ENCODE measurements at regions not wholly inside any gene's neighbourhood (a gene's known extent, or its start where the extent isn't known, plus 50 kb on each side); places are given as distances from the start of the nearest gene placed in this dataset.

DNA sequence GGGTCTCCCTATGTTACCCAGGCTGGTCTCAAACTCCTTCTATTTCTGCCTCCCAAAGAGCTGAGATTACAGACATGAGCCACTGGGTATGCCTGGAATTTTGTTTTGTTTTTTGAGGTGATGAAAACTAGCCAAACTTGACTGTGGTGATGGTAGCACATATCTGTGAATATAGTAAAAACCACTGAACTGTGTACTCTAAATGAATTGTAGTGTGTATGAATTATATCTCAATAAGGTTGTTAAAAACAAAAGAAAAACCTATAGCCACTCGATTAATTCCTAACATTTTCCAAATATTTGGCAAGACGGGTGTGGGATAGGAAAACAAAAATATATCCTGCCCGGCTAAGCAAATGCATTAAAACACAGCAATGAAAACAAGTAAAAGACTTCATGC lies 1302.3 kb upstream of the CHAC2 start:
- Mint-ChIP-seq H3K4me3 (ENCODE audit: unreplicated experiment) (no peak overlapping the region), H3K9me3 (ENCODE audit: unreplicated experiment) (no peaks in the 10 kb centered on the region), H3K27me3 (ENCODE audit: insufficient read depth, unreplicated experiment) (no peaks in the 10 kb centered on the region), H3K36me3 (ENCODE audit: insufficient read depth, unreplicated experiment) (no peaks in the 10 kb centered on the region), H3K4me1 (ENCODE audit: insufficient read depth, unreplicated experiment) (no peaks in the 10 kb centered on the region), H3K27ac (ENCODE audit: low read depth, unreplicated experiment) (no peak overlapping the region)
- BruUV-seq (replicated peaks), result no TSS peak
- TF ChIP-seq, protein P1, sequence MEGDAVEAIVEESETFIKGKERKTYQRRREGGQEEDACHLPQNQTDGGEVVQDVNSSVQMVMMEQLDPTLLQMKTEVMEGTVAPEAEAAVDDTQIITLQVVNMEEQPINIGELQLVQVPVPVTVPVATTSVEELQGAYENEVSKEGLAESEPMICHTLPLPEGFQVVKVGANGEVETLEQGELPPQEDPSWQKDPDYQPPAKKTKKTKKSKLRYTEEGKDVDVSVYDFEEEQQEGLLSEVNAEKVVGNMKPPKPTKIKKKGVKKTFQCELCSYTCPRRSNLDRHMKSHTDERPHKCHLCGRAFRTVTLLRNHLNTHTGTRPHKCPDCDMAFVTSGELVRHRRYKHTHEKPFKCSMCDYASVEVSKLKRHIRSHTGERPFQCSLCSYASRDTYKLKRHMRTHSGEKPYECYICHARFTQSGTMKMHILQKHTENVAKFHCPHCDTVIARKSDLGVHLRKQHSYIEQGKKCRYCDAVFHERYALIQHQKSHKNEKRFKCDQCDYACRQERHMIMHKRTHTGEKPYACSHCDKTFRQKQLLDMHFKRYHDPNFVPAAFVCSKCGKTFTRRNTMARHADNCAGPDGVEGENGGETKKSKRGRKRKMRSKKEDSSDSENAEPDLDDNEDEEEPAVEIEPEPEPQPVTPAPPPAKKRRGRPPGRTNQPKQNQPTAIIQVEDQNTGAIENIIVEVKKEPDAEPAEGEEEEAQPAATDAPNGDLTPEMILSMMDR (IDR thresholded peaks at IDR 0.05; ENCODE audit: unreplicated experiment), result no peak
- POLR2A ChIA-PET, result no interaction called here
- CTCF ChIA-PET, result no interaction called here
- DNase-seq (ENCODE audit: unreplicated experiment), result no peak
- intact Hi-C loops (cut with micrococcal nuclease), result no loop called here

DNA sequence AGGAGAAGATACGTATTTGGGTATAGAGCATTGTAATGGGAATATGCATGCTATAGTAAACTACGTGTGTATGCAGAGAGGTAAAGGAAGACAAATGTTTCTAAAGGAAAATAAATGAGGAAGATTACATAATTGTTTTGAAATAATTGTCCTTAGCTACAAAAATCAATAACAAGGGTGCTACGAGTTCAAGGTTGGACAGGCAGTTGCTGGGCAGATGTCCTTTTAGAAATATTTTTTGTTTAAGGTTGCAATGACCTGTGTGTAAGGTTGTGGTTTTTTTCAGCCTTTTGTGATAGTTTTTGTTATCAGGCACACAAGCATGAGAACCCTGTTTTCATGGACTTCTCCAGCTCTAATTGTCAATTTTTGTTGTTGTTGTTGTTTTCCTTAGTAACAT lies 1304.1 kb upstream of the CHAC2 start:
- intact Hi-C loops (cut with micrococcal nuclease), result no loop called here
- no peaks in the 10 kb centered on the region for H3K9me3 Mint-ChIP-seq (ENCODE audit: unreplicated experiment)
- no peak overlapping the region for H3K4me3 Mint-ChIP-seq (ENCODE audit: unreplicated experiment)
- ChIA-PET CTCF (no interaction called here), POLR2A (no interaction called here)
- no peaks in the 10 kb centered on the region for H3K4me1 Mint-ChIP-seq (ENCODE audit: insufficient read depth, unreplicated experiment)
- TF ChIP-seq, protein P1 (IDR thresholded peaks at IDR 0.05; ENCODE audit: unreplicated experiment), result no peak
- DNase-seq (ENCODE audit: unreplicated experiment), result no peak
- H3K27ac Mint-ChIP-seq (ENCODE audit: low read depth, unreplicated experiment), result no peak overlapping the region
- no peaks in the 10 kb centered on the region for H3K36me3 Mint-ChIP-seq (ENCODE audit: insufficient read depth, unreplicated experiment)
- H3K27me3 Mint-ChIP-seq (ENCODE audit: insufficient read depth, unreplicated experiment), result no peaks in the 10 kb centered on the region
- BruUV-seq (replicated peaks), result no TSS peak

DNA sequence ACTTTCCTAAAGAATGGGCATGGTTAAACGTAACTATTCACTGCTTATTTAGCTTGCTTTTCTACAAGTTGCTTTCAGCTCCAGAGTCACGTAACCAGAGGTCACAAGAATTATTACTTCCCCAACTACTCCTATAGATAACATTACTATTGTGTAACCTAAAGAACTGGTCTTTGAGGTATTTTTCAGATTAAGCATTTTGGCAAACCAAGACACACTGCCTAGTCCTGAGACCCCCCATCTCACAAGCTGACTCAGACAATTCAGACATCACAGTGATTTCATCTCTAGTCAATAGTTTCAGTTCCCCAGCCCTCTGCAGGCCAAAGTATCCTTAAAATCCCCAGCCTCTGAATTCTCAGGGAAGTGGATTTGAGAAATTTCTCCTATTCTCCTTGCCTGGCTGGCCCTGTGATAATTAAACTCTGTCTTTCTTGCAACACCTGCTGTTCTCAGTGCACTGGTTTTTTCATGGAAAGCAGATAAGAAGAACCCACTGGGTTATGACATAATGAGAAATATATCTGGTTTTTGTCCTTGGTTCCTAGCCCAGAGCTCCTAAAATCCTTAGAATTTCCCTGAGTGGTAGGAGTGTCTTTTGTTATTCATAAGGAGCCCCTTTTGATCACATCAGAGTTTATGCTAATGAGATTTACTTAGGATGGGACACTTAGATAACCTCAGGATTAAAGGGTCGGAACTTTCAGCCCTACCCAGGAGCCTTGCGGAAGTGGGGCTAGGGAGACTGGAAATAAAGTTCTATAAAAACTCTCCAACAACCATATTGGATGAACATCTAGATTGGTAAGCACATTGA lies 1310.8 kb upstream of the CHAC2 start:
- DNase-seq (ENCODE audit: unreplicated experiment), result no peak
- Mint-ChIP-seq H3K4me3 (ENCODE audit: unreplicated experiment) (no peak overlapping the region), H3K27ac (ENCODE audit: low read depth, unreplicated experiment) (no peak overlapping the region), H3K27me3 (ENCODE audit: insufficient read depth, unreplicated experiment) (no peaks in the 10 kb centered on the region), H3K4me1 (ENCODE audit: insufficient read depth, unreplicated experiment) (no peaks in the 10 kb centered on the region), H3K36me3 (ENCODE audit: insufficient read depth, unreplicated experiment) (no peaks in the 10 kb centered on the region), H3K9me3 (ENCODE audit: unreplicated experiment) (no peaks in the 10 kb centered on the region)
- CTCF ChIA-PET, result interaction anchor here (0.6 kb wide), 1 partner anchor 395 kb away, joined by 3 read pairs; no protein-coding TSS in a partner anchor
- intact Hi-C loops (cut with micrococcal nuclease), result no loop called here
- POLR2A ChIA-PET, result no interaction called here
- TF ChIP-seq, protein P1 (IDR thresholded peaks at IDR 0.05; ENCODE audit: unreplicated experiment), result no peak
- BruUV-seq (replicated peaks), result no TSS peak

DNA sequence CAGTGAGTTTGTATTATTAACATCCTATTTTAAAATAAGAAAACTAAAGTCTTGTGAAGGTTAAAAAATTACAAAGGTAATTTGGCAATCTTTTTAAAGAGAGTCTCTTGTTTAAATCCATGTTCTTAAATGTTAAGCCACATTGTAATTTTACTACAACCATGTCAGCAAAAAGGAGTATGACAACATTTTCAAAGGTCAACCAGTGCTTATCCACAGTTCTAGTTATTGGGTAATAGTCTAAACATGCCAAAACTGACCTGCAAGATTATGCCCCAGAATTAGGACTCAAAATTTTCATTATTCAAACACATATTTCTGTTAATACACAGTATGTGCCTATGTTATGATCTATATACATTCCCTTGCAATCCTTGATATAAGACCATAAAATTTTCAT lies 1312.6 kb upstream of the CHAC2 start:
- ChIA-PET CTCF (interaction anchor here (1.1 kb wide), 1 partner anchor 12 kb away, joined by 3 read pairs; no protein-coding TSS in a partner anchor), POLR2A (no interaction called here)
- Mint-ChIP-seq H3K27ac (ENCODE audit: low read depth, unreplicated experiment) (no peak overlapping the region), H3K27me3 (ENCODE audit: insufficient read depth, unreplicated experiment) (no peaks in the 10 kb centered on the region), H3K4me1 (ENCODE audit: insufficient read depth, unreplicated experiment) (no peaks in the 10 kb centered on the region), H3K36me3 (ENCODE audit: insufficient read depth, unreplicated experiment) (no peaks in the 10 kb centered on the region), H3K4me3 (ENCODE audit: unreplicated experiment) (no peak overlapping the region), H3K9me3 (ENCODE audit: unreplicated experiment) (no peaks in the 10 kb centered on the region)
- intact Hi-C loops (cut with micrococcal nuclease), result no loop called here
- BruUV-seq (replicated peaks), result no TSS peak
- TF ChIP-seq, protein P1 (IDR thresholded peaks at IDR 0.05; ENCODE audit: unreplicated experiment), result no peak
- DNase-seq (ENCODE audit: unreplicated experiment), result no peak
